Nucleus accumbens (tissue), 56 donors: ENCODE measurements at regions not wholly inside any gene's neighbourhood (a gene's known extent, or its start where the extent isn't known, plus 50 kb on each side); places are given as distances from the start of the nearest gene placed in this dataset.

Experiments
- DNase-seq, 56 donors: peaks; one replicate each; lab custom pipeline; 2025; lab: John Stamatoyannopoulos, UW

GRCh38 chr2:236712304-236712703 lies 142.7 kb downstream of the ACKR3 start:
- no peak for DNase-seq

GRCh38 chr2:236712961-236713673 lies 143.5 kb downstream of the ACKR3 start:
- no peak for DNase-seq

GRCh38 chr2:236714080-236714479 lies 144.5 kb downstream of the ACKR3 start:
- no peak for DNase-seq

- DNase-seq: no peak
Observed at GRCh38 chr2:236715077-236715476, 145.5 kb downstream of the ACKR3 start.

GRCh38 chr2:236715491-236715961 lies 145.9 kb downstream of the ACKR3 start:
- peak in 15 of 56 donors; percentile 1 to 45 (median 6) for DNase-seq

- no peak for DNase-seq
Observed at GRCh38 chr2:236717120-236717519, 147.5 kb downstream of the ACKR3 start.

GRCh38 chr2:236717729-236718128 lies 148.1 kb downstream of the ACKR3 start:
- DNase-seq: no peak

GRCh38 chr2:236718207-236718992 lies 148.8 kb downstream of the ACKR3 start:
- DNase-seq: no peak

- no peak for DNase-seq
Observed at GRCh38 chr2:236719192-236719635, 149.6 kb downstream of the ACKR3 start.

- DNase-seq: no peak
Observed at GRCh38 chr2:236720974-236721540, 151.4 kb downstream of the ACKR3 start.

- no peak for DNase-seq
Observed at GRCh38 chr2:236724200-236724599, 154.6 kb downstream of the ACKR3 start.

GRCh38 chr2:236726701-236727450 lies 157.3 kb downstream of the ACKR3 start:
- DNase-seq: no peak

GRCh38 chr2:236728916-236729670 lies 159.5 kb downstream of the ACKR3 start:
- no peak for DNase-seq

- DNase-seq: no peak
Observed at GRCh38 chr2:236730393-236730792, 160.8 kb downstream of the ACKR3 start.

GRCh38 chr2:236731767-236732580 lies 162.3 kb downstream of the ACKR3 start:
- peak in 21 of 56 donors; percentile 3 to 57 (median 32) for DNase-seq

- DNase-seq: no peak
Observed at GRCh38 chr2:236733156-236733555, 163.5 kb downstream of the ACKR3 start.

- DNase-seq: no peak
Observed at GRCh38 chr2:236735825-236736238, 166.2 kb downstream of the ACKR3 start.

- no peak for DNase-seq
Observed at GRCh38 chr2:236738030-236738429, 168.4 kb downstream of the ACKR3 start.

- DNase-seq: no peak
Observed at GRCh38 chr2:236738896-236739295, 169.3 kb downstream of the ACKR3 start.
